HCT116 (cell line): ENCODE measurements at regions not wholly inside any gene's neighbourhood (a gene's known extent, or its start where the extent isn't known, plus 50 kb on each side); places are given as distances from the start of the nearest gene placed in this dataset.

Source experiments
- ATAC-seq: fragments of 200-7000 bp; cut with Tn5 transposase; 2 replicates; pipeline ENCODE4 v1.9.1; 2020; ENCODE audit warnings: mild to moderate bottlenecking, moderate library complexity
- BruUV-seq: library from RNA; stranded (reverse); fragments of 400-500 nt; replicated peaks from 2 replicates; lab custom pipeline; 2021; lab: Mats Ljungman, UMichigan
- CTCF ChIA-PET: fragments of 300-600 bp; sonication (Branson Sonifier 250); formaldehyde crosslinking; loops from one replicate; lab custom pipeline; 2021; ENCODE audit warnings: antibody characterized with exemption; lab: Charles Lee
- POLR2A ChIA-PET: fragments of 300-600, 350-600 bp; sonication (Branson Sonifier 250); formaldehyde crosslinking; loops from one replicate; lab custom pipeline; 2021; ENCODE audit warnings: antibody characterized with exemption; lab: Charles Lee
- RAD21 ChIA-PET, 2 experiments: fragments of 300-600 bp; sonication (Branson Sonifier 250); formaldehyde crosslinking; loops; one replicate each; lab custom pipeline; 2023; ENCODE audit warnings: low total read pairs in 2 of 2; ENCODE audit not compliant: uncharacterized antibody in 2 of 2, unreplicated experiment in 2 of 2, low non-redundant PET in 1 of 2; lab: Charles Lee
- DNase-seq: peaks from one replicate; pipeline ENCODE4 v3.0.0-alpha.2; 2010; ENCODE audit warnings: low read depth, low spot score
- H2AFZ ChIP-seq: fragments of 200-600 bp; shearing (Covaris generic), sonication (generic); 2 replicates; pipeline ENCODE4 v1.6.1; 2017; ENCODE audit warnings: low read depth, mixed run types, mixed read lengths, antibody characterized with exemption, low read length; ENCODE audit not compliant: poor library complexity, severe bottlenecking
- H3K27ac ChIP-seq: 2 replicates; pipeline ENCODE4 v1.5.1; 2012; ENCODE audit warnings: low read depth, low read length
- H3K27me3 ChIP-seq: fragments of 200-600 bp; sonication (generic); 2 replicates; pipeline ENCODE4 v1.6.1; 2016; ENCODE audit warnings: mixed run types, low read length, mixed read lengths; ENCODE audit not compliant: insufficient read depth
- H3K36me3 ChIP-seq, 2 experiments: fragments of 200-500 bp in 1 of 2; fragments of 200-600 bp in 1 of 2; sonication (Bioruptor generic) in 1 of 2; sonication (generic) in 1 of 2; 2 replicates each; pipeline versions ENCODE4 v1.5.1 to v1.6.1; 2014 to 2016; ENCODE audit warnings: low read length in 2 of 2, inconsistent platforms in 1 of 2, mixed read lengths in 1 of 2, mixed run types in 1 of 2; ENCODE audit not compliant: insufficient read depth in 2 of 2, control insufficient read depth in 1 of 2
- H3K4me1 ChIP-seq, 2 experiments: fragments of 200-600 bp in 1 of 2; sonication (generic) in 1 of 2; 2 replicates each; pipeline versions ENCODE4 v1.5.1 to v1.6.1; 2012 to 2017; ENCODE audit warnings: low read length in 2 of 2, inconsistent platforms in 1 of 2, mild to moderate bottlenecking in 1 of 2, mixed read lengths in 1 of 2, mixed run types in 1 of 2, moderate library complexity in 1 of 2; ENCODE audit not compliant: insufficient read depth in 2 of 2, control insufficient read depth in 1 of 2
- H3K4me2 ChIP-seq: fragments of 200-600 bp; sonication (generic); 2 replicates; pipeline ENCODE4 v1.6.1; 2017; ENCODE audit warnings: mixed run types, low read length, mixed read lengths
- H3K4me3 ChIP-seq, 2 experiments: fragments of 200-600 bp in 1 of 2; sonication (generic) in 1 of 2; replicated peaks in 1 of 2; 2 replicates each; pipeline ENCODE4 v1.5.1; 2011 to 2016; ENCODE audit warnings: low read length in 2 of 2, control low read depth in 1 of 2, low read depth in 1 of 2, mild to moderate bottlenecking in 1 of 2, mixed read lengths in 1 of 2, mixed run types in 1 of 2
- H3K79me2 ChIP-seq: fragments of 200-600 bp; sonication (generic); 2 replicates; pipeline ENCODE4 v1.6.1; 2017; ENCODE audit warnings: mild to moderate bottlenecking, mixed run types, low read length, moderate library complexity, mixed read lengths; ENCODE audit not compliant: insufficient read depth
- H3K9ac ChIP-seq: fragments of 200-600 bp; sonication (generic); 2 replicates; pipeline ENCODE4 v1.6.1; 2016; ENCODE audit warnings: low read length, mixed read lengths
- H3K9me2 ChIP-seq: fragments of 200-600 bp; sonication (generic), shearing (Covaris generic); 2 replicates; pipeline ENCODE4 v1.6.1; 2017; ENCODE audit warnings: mixed run types, mild to moderate bottlenecking, moderate library complexity; ENCODE audit not compliant: insufficient read depth
- H3K9me3 ChIP-seq, 2 experiments: fragments of 200-500 bp in 1 of 2; fragments of 200-600 bp in 1 of 2; sonication (Bioruptor generic) in 1 of 2; sonication (generic) in 1 of 2; 2 replicates each; pipeline ENCODE4 v1.6.1; 2014 to 2017; ENCODE audit warnings: low read length in 2 of 2, mixed read lengths in 2 of 2, inconsistent platforms in 1 of 2, low read depth in 1 of 2, mild to moderate bottlenecking in 1 of 2, mixed run types in 1 of 2, moderate library complexity in 1 of 2; ENCODE audit not compliant: control insufficient read depth in 1 of 2, insufficient read depth in 1 of 2
- H4K20me1 ChIP-seq: fragments of 200-600 bp; sonication (generic), shearing (Covaris generic); 2 replicates; pipeline ENCODE4 v1.6.1; 2017; ENCODE audit warnings: mixed run types, mild to moderate bottlenecking, moderate library complexity; ENCODE audit not compliant: insufficient read depth
- ATF3 ChIP-seq: IDR thresholded peaks from 2 replicates; pipeline ENCODE4 v1.6.1; 2012
- CBX3 ChIP-seq: IDR thresholded peaks from 2 replicates; pipeline ENCODE4 v1.6.1; 2012; ENCODE audit warnings: low read depth
- CEBPB ChIP-seq: IDR thresholded peaks from 2 replicates; pipeline ENCODE4 v1.6.1; 2012; ENCODE audit warnings: low read depth
- CTCF ChIP-seq, 3 experiments: fragments of 200-600 bp in 1 of 3; sonication (generic) in 1 of 3; IDR thresholded peaks in 2 of 3; conservative IDR thresholded peaks in 1 of 3; 2 replicates each; pipeline ENCODE4 v1.5.1; 2012 to 2017; ENCODE audit warnings: low read depth in 2 of 3, low read length in 2 of 3, antibody characterized with exemption in 1 of 3, borderline replicate concordance in 1 of 3, control low read depth in 1 of 3, mild to moderate bottlenecking in 1 of 3, mixed read lengths in 1 of 3, mixed run types in 1 of 3, moderate library complexity in 1 of 3; ENCODE audit not compliant: insufficient read depth in 1 of 3
- EGR1 ChIP-seq: IDR thresholded peaks from 2 replicates; pipeline ENCODE4 v1.6.1; 2012; ENCODE audit warnings: low read depth
- EZH2phosphoT487 ChIP-seq: fragments of 200-600 bp; IDR thresholded peaks from 2 replicates; pipeline ENCODE4 v1.6.1; 2018; ENCODE audit warnings: antibody characterized with exemption, borderline replicate concordance
- FOSL1 ChIP-seq: IDR thresholded peaks from 2 replicates; pipeline ENCODE4 v1.6.1; 2012; ENCODE audit warnings: low read depth
- JUND ChIP-seq: IDR thresholded peaks from 2 replicates; pipeline ENCODE4 v1.6.1; 2012
- POLR2A ChIP-seq: IDR thresholded peaks from 2 replicates; pipeline ENCODE4 v1.7.0; 2011; ENCODE audit warnings: borderline replicate concordance; ENCODE audit not compliant: insufficient read depth, insufficient read length; ENCODE audit errors: extremely low read depth
- POLR2AphosphoS5 ChIP-seq: IDR thresholded peaks from 2 replicates; pipeline ENCODE4 v1.6.1; 2011; ENCODE audit warnings: mild to moderate bottlenecking, low read depth, low read length, moderate library complexity
- RAD21 ChIP-seq: IDR thresholded peaks from 2 replicates; pipeline ENCODE4 v1.6.1; 2012; ENCODE audit warnings: low read depth, mild to moderate bottlenecking
- REST ChIP-seq: IDR thresholded peaks from 2 replicates; pipeline ENCODE4 v1.6.1; 2012; ENCODE audit warnings: low read depth
- SRF ChIP-seq: IDR thresholded peaks from 2 replicates; pipeline ENCODE4 v1.6.1; 2012; ENCODE audit warnings: low read depth
- TCF7L2 ChIP-seq: IDR thresholded peaks from 2 replicates; pipeline ENCODE4 v1.7.0; 2011; ENCODE audit warnings: borderline replicate concordance, inconsistent platforms; ENCODE audit not compliant: insufficient read depth, insufficient read length; ENCODE audit errors: extremely low read depth
- YY1 ChIP-seq: IDR thresholded peaks from 2 replicates; pipeline ENCODE4 v1.6.1; 2011; ENCODE audit warnings: low read length, low read depth, moderate library complexity, mild to moderate bottlenecking; ENCODE audit not compliant: insufficient replicate concordance; ENCODE audit errors: extremely low read depth
- ZNF274 ChIP-seq: fragments of 200-500 bp; sonication (Bioruptor generic); IDR thresholded peaks from 2 replicates; pipeline ENCODE4 v1.6.1; 2014; ENCODE audit warnings: mild to moderate bottlenecking, low read depth, low read length, inconsistent platforms
- intact Hi-C: fragments of 100-400 bp; cut with micrococcal nuclease; formaldehyde crosslinking; loops from 2 replicates; pipeline ENCODE4 v1.10.0; 2022

- TF ChIP-seq CTCF (IDR thresholded peaks at IDR 0.05 in 2 of 3, conservative IDR thresholded peaks at IDR 0.05 in 1 of 3; ENCODE audit: borderline replicate concordance in 1 of 3, insufficient read depth in 1 of 3, low read depth in 2 of 3, low read length in 2 of 3): no peak
- no peak for TF ChIP-seq FOSL1
- TF ChIP-seq ZNF274: no peak
- TF ChIP-seq JUND: no peak
Measured at GRCh38 chr12:131457331-131458047, 253.4 kb upstream of the SFSWAP start (continued).

GRCh38 chr12:131458048-131458374 lies 252.9 kb upstream of the SFSWAP start:
- no TSS peak for BruUV-seq
- H3K4me3 ChIP-seq: no peak overlapping the region
- H4K20me1 ChIP-seq: no peaks in the 10 kb centered on the region
- peaks cover 28% of the 10 kb centered on the region for H3K27me3 ChIP-seq
- H3K9me2 ChIP-seq: no peaks in the 10 kb centered on the region
- peaks cover 2 to 8% of the 10 kb centered on the region in 2 experiments; a peak in 2 of 4 replicates for H3K4me1 ChIP-seq
- intact Hi-C loops: no loop called here
- H3K27ac ChIP-seq: no peak overlapping the region
- TF ChIP-seq CEBPB: no peak
- TF ChIP-seq POLR2A: no peak
- no peak for TF ChIP-seq POLR2AphosphoS5
- TF ChIP-seq YY1: no peak
- TF ChIP-seq SRF: no peak
- TF ChIP-seq TCF7L2: no peak
- TF ChIP-seq ZNF274: no peak
- no peak for TF ChIP-seq ATF3
- no peak for TF ChIP-seq RAD21
- no peak for TF ChIP-seq CBX3
- no peak for TF ChIP-seq EZH2phosphoT487
- TF ChIP-seq REST: no peak
- TF ChIP-seq EGR1: no peak
- no peak for TF ChIP-seq JUND
- ChIA-PET POLR2A (no interaction called here), RAD21 (no interaction called here), CTCF (no interaction called here)
- no peaks in the 10 kb centered on the region for H3K9me3 ChIP-seq
- H3K9ac ChIP-seq: no peak overlapping the region
- H2AFZ ChIP-seq: no peak overlapping the region
- H3K79me2 ChIP-seq: no peaks in the 10 kb centered on the region
- H3K36me3 ChIP-seq: no peaks in the 10 kb centered on the region
- DNase-seq (no peak), ATAC-seq (no peak)
- H3K4me2 ChIP-seq: no peak overlapping the region
